PC-3 (cell line): ENCODE measurements at regions not wholly inside any gene's neighbourhood (a gene's known extent, or its start where the extent isn't known, plus 50 kb on each side); places are given as distances from the start of the nearest gene placed in this dataset.

ENCODE experiments used
- ATAC-seq: fragments of 200-7000 bp; cut with Tn5 transposase; 2 replicates; pipeline ENCODE4 v1.9.1; 2020; ENCODE audit warnings: mild to moderate bottlenecking, moderate library complexity
- BruUV-seq: library from RNA; stranded (reverse); fragments of 400-500 nt; replicated peaks from 2 replicates; lab custom pipeline; 2021; lab: Mats Ljungman, UMichigan
- CTCF ChIA-PET: fragments of 300-600 bp; sonication (Branson Sonifier 250); formaldehyde crosslinking; loops from one replicate; lab custom pipeline; 2022; ENCODE audit warnings: antibody characterized with exemption; lab: Charles Lee
- POLR2A ChIA-PET: fragments of 300-600 bp; sonication (Branson Sonifier 250); formaldehyde crosslinking; loops from one replicate; lab custom pipeline; 2022; ENCODE audit warnings: antibody characterized with exemption; ENCODE audit not compliant: unreplicated experiment; lab: Charles Lee
- DNase-seq: peaks from one replicate; pipeline ENCODE4 v3.0.0-alpha.2; 2015
- H2AFZ ChIP-seq: fragments of 300-600 bp; sonication (generic); 2 replicates; pipeline ENCODE4 v1.6.0; 2016; ENCODE audit warnings: antibody characterized with exemption, low read length
- H3F3A ChIP-seq: fragments of 300-600 bp; sonication (generic); one replicate; pipeline ENCODE4 v1.6.0; 2017; ENCODE audit warnings: antibody characterized with exemption, low read length, control low read depth, mild to moderate bottlenecking; ENCODE audit not compliant: unreplicated experiment
- H3K27ac ChIP-seq: fragments of 300-600 bp; sonication (generic); 2 replicates; pipeline ENCODE4 v1.5.1; 2016; ENCODE audit warnings: mild to moderate bottlenecking, low read length
- H3K27me3 ChIP-seq: fragments of 300-600 bp; sonication (generic); 2 replicates; pipeline ENCODE4 v1.6.1; 2016; ENCODE audit warnings: low read length, mixed read lengths
- H3K36me3 ChIP-seq: fragments of 300-600 bp; sonication (generic); 2 replicates; pipeline ENCODE4 v1.6.1; 2016; ENCODE audit warnings: low read depth, mixed run types, low read length, mixed read lengths
- H3K4me1 ChIP-seq: fragments of 300-600 bp; sonication (generic); 2 replicates; pipeline ENCODE4 v1.5.1; 2016; ENCODE audit warnings: low read length; ENCODE audit not compliant: insufficient read depth
- H3K4me2 ChIP-seq: fragments of 300-600 bp; sonication (generic); 2 replicates; pipeline ENCODE4 v1.6.0; 2016; ENCODE audit warnings: low read length
- H3K4me3 ChIP-seq: fragments of 300-600 bp; sonication (generic); 2 replicates; pipeline ENCODE4 v1.5.1; 2016; ENCODE audit warnings: mild to moderate bottlenecking, low read length, mixed read lengths
- H3K79me2 ChIP-seq: fragments of 300-600 bp; sonication (generic); 2 replicates; pipeline ENCODE4 v1.6.1; 2017; ENCODE audit warnings: low read length, mixed read lengths
- H3K9ac ChIP-seq: fragments of 300-600 bp; sonication (generic); 2 replicates; pipeline ENCODE4 v1.6.0; 2016; ENCODE audit warnings: mild to moderate bottlenecking, low read length
- H3K9me2 ChIP-seq: fragments of 300-600 bp; sonication (generic); replicated peaks from 2 replicates; pipeline ENCODE4 v1.6.1; 2016; ENCODE audit warnings: mixed run types, low read length, mixed read lengths
- H3K9me3 ChIP-seq: fragments of 300-600 bp; sonication (generic); 2 replicates; pipeline ENCODE4 v1.6.1; 2016; ENCODE audit warnings: low read length, mixed read lengths
- H4K20me1 ChIP-seq: fragments of 300-600 bp; sonication (generic); 2 replicates; pipeline ENCODE4 v1.6.1; 2016; ENCODE audit warnings: low read length, mixed read lengths
- EZH2 ChIP-seq: fragments of 300-600 bp; sonication (generic); IDR thresholded peaks from one replicate; pipeline ENCODE4 v1.6.1; 2017; ENCODE audit warnings: antibody characterized with exemption, mild to moderate bottlenecking, low read length; ENCODE audit not compliant: unreplicated experiment
- EZH2phosphoT487 ChIP-seq: fragments of 300-600 bp; sonication (generic); IDR thresholded peaks from 2 replicates; pipeline ENCODE4 v1.6.1; 2018; ENCODE audit warnings: mild to moderate bottlenecking, antibody characterized with exemption, low read length, borderline replicate concordance
- intact Hi-C: fragments of 100-400 bp; cut with micrococcal nuclease; formaldehyde crosslinking; loops from 2 replicates; pipeline ENCODE4 v1.9.0; 2023
- TF ChIP-seq, protein P1 (sequence below): fragments of 300-600 bp; sonication (generic); conservative IDR thresholded peaks from 2 replicates; pipeline ENCODE4 v1.5.1; 2017; ENCODE audit warnings: antibody characterized with exemption, low read depth, mild to moderate bottlenecking, low read length

- H3K27me3 ChIP-seq, result peaks cover 9% of the 10 kb centered on the region; the same call in 1 of the 2 replicates
- no peaks in the 10 kb centered on the region for H3F3A ChIP-seq
- no peaks in the 10 kb centered on the region for H3K4me1 ChIP-seq
- DNase-seq, result no peak
- H3K27ac ChIP-seq, result no peak overlapping the region
- no peak overlapping the region for H3K9ac ChIP-seq
- H3K4me2 ChIP-seq, result no peak overlapping the region
- no TSS peak for BruUV-seq
- CTCF ChIA-PET, result no interaction called here
- H3K9me2 ChIP-seq, result no peaks in the 10 kb centered on the region
- no peak overlapping the region for H2AFZ ChIP-seq
- H3K79me2 ChIP-seq, result no peaks in the 10 kb centered on the region
- no peak for ATAC-seq
- no peaks in the 10 kb centered on the region for H3K36me3 ChIP-seq
- H4K20me1 ChIP-seq, result no peaks in the 10 kb centered on the region
- no peak for TF ChIP-seq EZH2
- TF ChIP-seq EZH2phosphoT487, result no peak
- TF ChIP-seq, protein P1, sequence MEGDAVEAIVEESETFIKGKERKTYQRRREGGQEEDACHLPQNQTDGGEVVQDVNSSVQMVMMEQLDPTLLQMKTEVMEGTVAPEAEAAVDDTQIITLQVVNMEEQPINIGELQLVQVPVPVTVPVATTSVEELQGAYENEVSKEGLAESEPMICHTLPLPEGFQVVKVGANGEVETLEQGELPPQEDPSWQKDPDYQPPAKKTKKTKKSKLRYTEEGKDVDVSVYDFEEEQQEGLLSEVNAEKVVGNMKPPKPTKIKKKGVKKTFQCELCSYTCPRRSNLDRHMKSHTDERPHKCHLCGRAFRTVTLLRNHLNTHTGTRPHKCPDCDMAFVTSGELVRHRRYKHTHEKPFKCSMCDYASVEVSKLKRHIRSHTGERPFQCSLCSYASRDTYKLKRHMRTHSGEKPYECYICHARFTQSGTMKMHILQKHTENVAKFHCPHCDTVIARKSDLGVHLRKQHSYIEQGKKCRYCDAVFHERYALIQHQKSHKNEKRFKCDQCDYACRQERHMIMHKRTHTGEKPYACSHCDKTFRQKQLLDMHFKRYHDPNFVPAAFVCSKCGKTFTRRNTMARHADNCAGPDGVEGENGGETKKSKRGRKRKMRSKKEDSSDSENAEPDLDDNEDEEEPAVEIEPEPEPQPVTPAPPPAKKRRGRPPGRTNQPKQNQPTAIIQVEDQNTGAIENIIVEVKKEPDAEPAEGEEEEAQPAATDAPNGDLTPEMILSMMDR, result no peak
- no peak overlapping the region for H3K4me3 ChIP-seq
- POLR2A ChIA-PET, result no interaction called here
- intact Hi-C loops, result no loop called here
- no peaks in the 10 kb centered on the region for H3K9me3 ChIP-seq
These were observed 192.7 kb downstream of the SEC23IP start for GRCh38 chr10:120085096-120085796.

GRCh38 chr10:120086066-120086465 is 193.5 kb downstream of the SEC23IP start:
- Histone ChIP-seq H3K27ac (no peak overlapping the region), H3K4me3 (no peak overlapping the region), H3K9me3 (no peaks in the 10 kb centered on the region), H3K4me2 (no peak overlapping the region), H3K79me2 (no peaks in the 10 kb centered on the region), H3K27me3 (peaks cover 5% of the 10 kb centered on the region; the same call in 1 of the 2 replicates), H4K20me1 (no peaks in the 10 kb centered on the region), H3F3A (no peaks in the 10 kb centered on the region), H3K36me3 (no peaks in the 10 kb centered on the region), H2AFZ (no peak overlapping the region), H3K4me1 (no peaks in the 10 kb centered on the region), H3K9ac (no peak overlapping the region), H3K9me2 (no peaks in the 10 kb centered on the region)
- DNase-seq (no peak), ATAC-seq (no peak)
- no TSS peak for BruUV-seq
- ChIA-PET CTCF (no interaction called here), POLR2A (no interaction called here)
- TF ChIP-seq EZH2phosphoT487 (no peak), EZH2 (no peak)
- TF ChIP-seq, protein P1, result no peak
- intact Hi-C loops, result no loop called here

DNA sequence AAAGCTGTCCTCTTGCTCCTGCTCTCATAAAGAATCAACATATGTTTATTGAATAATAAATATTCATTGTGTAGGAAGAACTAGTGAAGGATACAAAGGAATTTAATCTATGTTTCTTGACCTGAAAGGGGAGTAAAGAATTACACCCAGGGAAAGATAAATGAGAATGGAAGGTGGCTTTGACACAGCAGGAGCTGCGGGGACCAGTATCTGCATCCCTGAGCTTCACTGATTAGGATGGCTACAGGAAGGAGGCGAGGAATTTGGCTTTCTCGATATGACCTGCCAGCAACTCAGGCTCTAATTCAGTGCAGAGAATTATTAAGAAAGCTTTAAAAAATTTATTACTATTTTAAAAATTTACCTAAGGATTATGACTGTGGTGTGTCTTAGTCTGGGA is 194.6 kb downstream of the SEC23IP start:
- CTCF ChIA-PET, result no interaction called here
- no TSS peak for BruUV-seq
- Histone ChIP-seq H3K27ac (no peak overlapping the region), H2AFZ (no peak overlapping the region), H3K9ac (no peak overlapping the region), H3K4me1 (no peaks in the 10 kb centered on the region), H3K9me2 (no peaks in the 10 kb centered on the region), H3F3A (no peaks in the 10 kb centered on the region), H3K9me3 (no peaks in the 10 kb centered on the region), H3K27me3 (peaks cover 5% of the 10 kb centered on the region; the same call in 1 of the 2 replicates), H3K4me2 (no peak overlapping the region), H4K20me1 (no peaks in the 10 kb centered on the region), H3K79me2 (no peaks in the 10 kb centered on the region), H3K4me3 (no peak overlapping the region), H3K36me3 (no peaks in the 10 kb centered on the region)
- intact Hi-C loops, result no loop called here
- TF ChIP-seq EZH2phosphoT487 (no peak), EZH2 (no peak)
- TF ChIP-seq, protein P1, result no peak
- DNase-seq (no peak), ATAC-seq (no peak)
- POLR2A ChIA-PET, result no interaction called here
